OCI-LY7 (cell line): ENCODE measurements at regions not wholly inside any gene's neighbourhood (a gene's known extent, or its start where the extent isn't known, plus 50 kb on each side); places are given as distances from the start of the nearest gene placed in this dataset.

Experiments used
- CTCF ChIP-seq: fragments of 200-600 bp; sonication (generic); conservative IDR thresholded peaks from 2 replicates; pipeline ENCODE4 v1.5.1; 2014; ENCODE audit warnings: mild to moderate bottlenecking, antibody characterized with exemption, low read length, moderate library complexity, mixed read lengths
- EZH2phosphoT487 ChIP-seq: fragments of 200-600 bp; sonication (generic); IDR thresholded peaks from 2 replicates; pipeline ENCODE4 v1.6.1; 2018; ENCODE audit warnings: low read depth, borderline replicate concordance, mild to moderate bottlenecking, mixed run types, antibody characterized with exemption, low read length, moderate library complexity, mixed read lengths

- TF ChIP-seq CTCF (no peak), EZH2phosphoT487 (no peak)
Observed at GRCh38 chr9:2928411-2928810, 84.5 kb upstream of the PUM3 start.
